ENCODE measurements at regions not wholly inside any gene's neighbourhood (a gene's known extent, or its start where the extent isn't known, plus 50 kb on each side); places are given as distances from the start of the nearest gene placed in this dataset.

DNA sequence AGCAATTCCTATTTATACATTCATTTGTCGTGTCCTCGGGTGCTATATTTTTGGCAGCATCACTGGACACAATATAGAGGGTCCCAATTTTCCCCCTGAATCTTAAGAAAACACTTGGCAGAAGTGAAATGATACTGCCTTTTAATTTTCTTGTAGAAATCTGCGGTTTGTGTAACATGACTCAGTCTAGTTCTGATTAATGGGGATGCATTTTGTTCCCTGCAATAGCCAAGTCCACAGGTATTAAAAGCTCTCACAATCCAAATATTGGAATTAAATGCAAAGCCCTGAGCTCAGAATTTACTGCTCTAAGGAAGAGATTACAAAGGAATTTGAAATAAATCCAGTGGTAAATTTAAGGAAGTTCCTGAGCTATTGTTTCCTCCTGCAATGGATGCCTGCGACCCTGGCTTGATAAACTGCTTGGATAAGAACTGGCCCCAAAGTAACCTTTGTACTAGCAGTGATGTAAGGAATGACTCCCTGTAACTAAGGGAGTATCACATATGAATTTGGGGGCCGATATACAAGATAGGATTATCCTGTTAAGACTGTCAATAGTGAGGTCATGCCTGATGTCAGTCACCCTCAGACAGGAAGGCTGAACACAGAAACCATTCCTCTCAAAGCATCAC, 349.7 kb upstream of the C1orf87 start:
- intact Hi-C loops (cut with DNase I; ENCODE audit: low total_unique reads): no loop called here
- H3K4me3 ChIP-seq (ENCODE audit: low read depth, poor library complexity, severe bottlenecking): no peak overlapping the region
- TF ChIP-seq, protein P1, sequence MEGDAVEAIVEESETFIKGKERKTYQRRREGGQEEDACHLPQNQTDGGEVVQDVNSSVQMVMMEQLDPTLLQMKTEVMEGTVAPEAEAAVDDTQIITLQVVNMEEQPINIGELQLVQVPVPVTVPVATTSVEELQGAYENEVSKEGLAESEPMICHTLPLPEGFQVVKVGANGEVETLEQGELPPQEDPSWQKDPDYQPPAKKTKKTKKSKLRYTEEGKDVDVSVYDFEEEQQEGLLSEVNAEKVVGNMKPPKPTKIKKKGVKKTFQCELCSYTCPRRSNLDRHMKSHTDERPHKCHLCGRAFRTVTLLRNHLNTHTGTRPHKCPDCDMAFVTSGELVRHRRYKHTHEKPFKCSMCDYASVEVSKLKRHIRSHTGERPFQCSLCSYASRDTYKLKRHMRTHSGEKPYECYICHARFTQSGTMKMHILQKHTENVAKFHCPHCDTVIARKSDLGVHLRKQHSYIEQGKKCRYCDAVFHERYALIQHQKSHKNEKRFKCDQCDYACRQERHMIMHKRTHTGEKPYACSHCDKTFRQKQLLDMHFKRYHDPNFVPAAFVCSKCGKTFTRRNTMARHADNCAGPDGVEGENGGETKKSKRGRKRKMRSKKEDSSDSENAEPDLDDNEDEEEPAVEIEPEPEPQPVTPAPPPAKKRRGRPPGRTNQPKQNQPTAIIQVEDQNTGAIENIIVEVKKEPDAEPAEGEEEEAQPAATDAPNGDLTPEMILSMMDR (IDR thresholded peaks at IDR 0.05): no peak
- no peak for TF ChIP-seq POLR2A (IDR thresholded peaks at IDR 0.05)
- 44 to 46% methylated on average over 5 of the region's 5 CpGs for WGBS, 2 donors
- no peak for DNase-seq (ENCODE audit: low spot score in 2 of 2)

DNA sequence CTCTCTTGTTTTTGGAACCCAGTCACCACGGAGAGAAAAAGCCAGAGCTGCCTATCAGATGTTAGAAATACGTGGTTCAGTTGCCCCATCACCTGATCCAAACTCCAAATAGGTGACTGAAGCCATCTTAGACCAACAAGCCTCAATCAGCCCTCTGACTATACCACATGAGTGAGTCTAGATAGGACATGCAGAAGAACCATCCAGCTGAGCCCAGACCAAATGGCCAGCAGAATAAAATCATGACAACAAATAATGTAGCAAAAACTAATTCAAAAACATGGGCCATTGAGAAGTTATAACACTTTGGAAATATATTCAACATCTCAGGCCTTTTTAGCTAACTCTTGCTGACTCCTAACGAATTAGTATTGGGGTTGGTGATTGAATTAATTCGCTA, 348.4 kb upstream of the C1orf87 start:
- TF ChIP-seq, protein P1 (IDR thresholded peaks at IDR 0.05): no peak
- no peak for TF ChIP-seq POLR2A (IDR thresholded peaks at IDR 0.05)
- no peak overlapping the region for H3K4me3 ChIP-seq (ENCODE audit: low read depth, poor library complexity, severe bottlenecking)
- WGBS, 2 donors: 76 to 88% methylated on average over 4 of the region's 4 CpGs
- no peak for DNase-seq (ENCODE audit: low spot score in 2 of 2)
- intact Hi-C loops (cut with DNase I; ENCODE audit: low total_unique reads): no loop called here

GRCh38 chr1:60419023-60419422, 345.5 kb upstream of the C1orf87 start:
- H3K4me3 ChIP-seq (ENCODE audit: low read depth, poor library complexity, severe bottlenecking): no peak overlapping the region
- TF ChIP-seq POLR2A (IDR thresholded peaks at IDR 0.05): no peak
- TF ChIP-seq, protein P1 (IDR thresholded peaks at IDR 0.05): no peak
- intact Hi-C loops (cut with DNase I; ENCODE audit: low total_unique reads): no loop called here
- 93 to 96% methylated on average over 1 of the region's 1 CpG for WGBS, 2 donors
- no peak for DNase-seq (ENCODE audit: low spot score in 2 of 2)

DNA sequence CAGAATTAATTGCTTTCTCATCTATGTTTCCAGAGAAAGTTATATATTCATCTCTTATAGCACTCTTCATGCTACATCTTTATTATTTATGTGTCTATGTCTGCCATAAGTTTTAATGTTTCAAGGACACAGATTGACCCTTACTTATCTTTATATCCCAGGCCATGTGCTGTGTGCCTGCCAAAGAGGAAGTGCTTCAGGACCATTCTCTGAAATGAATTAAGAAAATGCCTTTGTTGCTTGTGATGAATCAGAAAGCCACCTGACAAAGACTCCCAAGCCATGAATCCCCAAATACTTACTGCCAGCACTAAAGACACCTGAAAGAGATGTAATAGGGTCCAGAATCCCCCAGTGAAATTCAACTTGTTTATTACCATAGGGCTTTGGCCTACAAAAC, 342.1 kb upstream of the C1orf87 start:
- TF ChIP-seq POLR2A (IDR thresholded peaks at IDR 0.05): no peak
- TF ChIP-seq, protein P1 (IDR thresholded peaks at IDR 0.05): no peak
- intact Hi-C loops (cut with DNase I; ENCODE audit: low total_unique reads): no loop called here
- DNase-seq (ENCODE audit: low spot score in 2 of 2): no peak
- H3K4me3 ChIP-seq (ENCODE audit: low read depth, poor library complexity, severe bottlenecking): no peak overlapping the region

- 30 to 31% methylated on average over 1 of the region's 1 CpG for whole genome bisulfite sequencing, 2 donors
- intact Hi-C loops (cut with DNase I; ENCODE audit: low total_unique reads): no loop called here
- DNase-seq (ENCODE audit: low spot score in 2 of 2): no peak
- TF ChIP-seq, protein P1 (IDR thresholded peaks at IDR 0.05): no peak
- H3K4me3 ChIP-seq (ENCODE audit: low read depth, poor library complexity, severe bottlenecking): no peak overlapping the region
Measured at GRCh38 chr1:60413091-60413490, 339.5 kb upstream of the C1orf87 start.

DNA sequence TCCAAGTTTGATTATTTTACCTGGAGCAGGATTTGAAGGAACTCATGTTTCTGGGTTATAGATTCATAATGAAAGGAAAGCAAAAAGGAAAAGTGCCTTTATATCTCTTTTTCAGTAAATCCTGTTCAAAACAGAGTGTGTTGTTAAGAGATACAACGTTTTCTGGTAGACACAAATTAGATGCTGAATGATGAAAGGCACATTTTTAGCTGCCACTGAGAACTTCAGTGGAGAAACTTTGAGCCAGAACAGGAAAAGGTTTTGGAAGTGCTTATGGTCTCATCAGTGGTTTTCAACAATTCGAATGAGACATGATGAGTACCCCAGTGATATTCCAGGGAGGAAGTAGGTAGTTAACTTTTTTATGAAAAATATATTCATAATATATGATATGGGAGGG, 338.0 kb upstream of the C1orf87 start:
- 25 to 44% methylated on average over 2 of the region's 2 CpGs for WGBS, 2 donors
- no peak overlapping the region for H3K4me3 ChIP-seq (ENCODE audit: low read depth, poor library complexity, severe bottlenecking)
- no peak for DNase-seq (ENCODE audit: low spot score in 2 of 2)
- intact Hi-C loops (cut with DNase I; ENCODE audit: low total_unique reads): no loop called here
- TF ChIP-seq, protein P1 (IDR thresholded peaks at IDR 0.05): no peak
- TF ChIP-seq POLR2A (IDR thresholded peaks at IDR 0.05): no peak

All from lower leg skin (tissue), 4 donors.